MM.1S (cell line): ENCODE measurements at regions not wholly inside any gene's neighbourhood (a gene's known extent, or its start where the extent isn't known, plus 50 kb on each side); places are given as distances from the start of the nearest gene placed in this dataset.

ENCODE experiments used
- EZH2 ChIP-seq: fragments of 300-600 bp; sonication (generic); optimal IDR thresholded peaks from 2 replicates; pipeline ENCODE3; 2017; ENCODE audit warnings: low read depth, mild to moderate bottlenecking, antibody characterized with exemption, low read length, mixed read lengths
- TF ChIP-seq, protein P1 (sequence below): fragments of 300-600 bp; sonication (generic); IDR thresholded peaks from 2 replicates; pipeline ENCODE4 v1.5.1; 2016; ENCODE audit warnings: antibody characterized with exemption, low read length, mixed read lengths

DNA sequence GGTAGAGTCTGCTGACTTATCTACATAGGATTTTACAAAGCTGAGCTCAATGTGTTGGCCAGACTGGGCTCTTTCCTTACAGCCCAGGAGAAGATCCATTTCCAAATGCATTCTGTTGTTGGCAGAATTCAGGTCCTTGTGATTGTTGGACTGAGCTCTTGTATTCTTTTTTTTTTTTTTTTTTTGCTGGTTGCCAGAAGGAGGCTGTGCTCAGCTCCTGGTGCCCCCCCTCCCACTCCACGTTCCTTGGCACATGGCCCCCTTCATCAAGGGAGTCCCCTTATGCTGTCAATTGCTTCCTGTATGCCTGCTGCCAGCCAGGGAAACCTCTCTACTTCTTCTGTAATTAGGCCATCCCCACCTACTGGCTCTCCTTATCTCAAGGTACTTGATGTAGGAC is 518.1 kb upstream of the AKR1E2 start:
- no peak for TF ChIP-seq EZH2
- TF ChIP-seq, protein P1, sequence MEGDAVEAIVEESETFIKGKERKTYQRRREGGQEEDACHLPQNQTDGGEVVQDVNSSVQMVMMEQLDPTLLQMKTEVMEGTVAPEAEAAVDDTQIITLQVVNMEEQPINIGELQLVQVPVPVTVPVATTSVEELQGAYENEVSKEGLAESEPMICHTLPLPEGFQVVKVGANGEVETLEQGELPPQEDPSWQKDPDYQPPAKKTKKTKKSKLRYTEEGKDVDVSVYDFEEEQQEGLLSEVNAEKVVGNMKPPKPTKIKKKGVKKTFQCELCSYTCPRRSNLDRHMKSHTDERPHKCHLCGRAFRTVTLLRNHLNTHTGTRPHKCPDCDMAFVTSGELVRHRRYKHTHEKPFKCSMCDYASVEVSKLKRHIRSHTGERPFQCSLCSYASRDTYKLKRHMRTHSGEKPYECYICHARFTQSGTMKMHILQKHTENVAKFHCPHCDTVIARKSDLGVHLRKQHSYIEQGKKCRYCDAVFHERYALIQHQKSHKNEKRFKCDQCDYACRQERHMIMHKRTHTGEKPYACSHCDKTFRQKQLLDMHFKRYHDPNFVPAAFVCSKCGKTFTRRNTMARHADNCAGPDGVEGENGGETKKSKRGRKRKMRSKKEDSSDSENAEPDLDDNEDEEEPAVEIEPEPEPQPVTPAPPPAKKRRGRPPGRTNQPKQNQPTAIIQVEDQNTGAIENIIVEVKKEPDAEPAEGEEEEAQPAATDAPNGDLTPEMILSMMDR: no peak
